ENCODE measurements at regions not wholly inside any gene's neighbourhood (a gene's known extent, or its start where the extent isn't known, plus 50 kb on each side); places are given as distances from the start of the nearest gene placed in this dataset.
"Not testable (repeated sequence)": the region's sequence is repeated elsewhere in the genome, so short reads cannot be mapped to it uniquely, and the experiment has no call there.

DNA sequence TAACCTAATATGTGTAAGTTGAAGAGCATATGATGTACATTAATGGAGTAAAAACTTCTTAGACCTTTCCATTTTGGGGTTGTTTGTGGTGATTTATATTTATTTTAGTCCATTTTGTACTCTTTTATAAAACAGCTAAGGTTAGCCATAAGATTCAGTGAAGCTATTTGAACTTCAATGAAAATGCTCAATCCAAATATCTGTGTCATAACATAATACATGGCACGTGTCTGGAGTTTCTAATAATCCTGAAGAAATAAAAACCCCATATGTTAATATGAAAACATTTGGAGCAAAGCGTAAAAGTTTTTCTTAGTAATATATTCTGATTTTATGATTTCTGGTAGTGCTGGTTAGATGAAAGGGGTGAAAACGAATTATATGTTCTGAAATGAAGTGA, 1729.7 kb downstream of the PCDH9 start:
- no peak for DNase-seq

DNA sequence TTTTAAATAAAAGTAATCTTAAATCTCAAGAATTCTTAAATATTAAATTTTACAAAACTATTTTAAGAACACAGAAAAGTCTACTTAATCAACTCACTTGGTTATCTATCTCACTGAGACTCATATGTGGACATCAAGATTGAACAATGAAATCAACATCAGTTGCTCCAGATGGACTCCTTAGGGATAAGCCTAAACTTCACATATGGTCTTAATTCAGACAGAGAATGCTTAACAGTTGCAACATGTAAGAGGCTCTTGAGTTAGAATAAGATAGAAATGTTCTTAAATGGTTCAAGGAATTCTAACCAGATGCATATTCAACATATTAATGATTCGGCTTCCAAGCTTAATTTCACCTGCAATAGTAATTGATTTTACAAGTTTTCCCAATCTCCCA, 1730.9 kb downstream of the PCDH9 start:
- DNase-seq, result no peak

DNA sequence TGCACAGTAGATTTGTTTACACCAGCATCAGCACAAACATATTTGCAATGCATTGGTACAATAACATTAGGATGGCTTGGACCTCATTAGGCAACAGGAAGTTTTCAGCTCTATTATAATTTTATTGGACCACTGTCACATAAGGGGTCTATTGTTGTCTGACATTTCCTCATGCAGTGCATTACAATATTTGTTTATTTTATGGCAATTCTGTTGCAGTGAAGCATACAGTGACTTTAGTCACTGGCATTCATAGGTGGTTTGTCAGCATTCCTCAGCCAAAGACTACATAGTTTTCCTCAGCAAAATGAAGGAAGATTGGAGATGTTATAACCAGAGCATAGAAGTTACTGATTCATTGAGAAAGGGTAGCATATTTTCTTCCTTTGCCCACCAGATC, 1732.9 kb downstream of the PCDH9 start:
- DNase-seq, result no peak

DNA sequence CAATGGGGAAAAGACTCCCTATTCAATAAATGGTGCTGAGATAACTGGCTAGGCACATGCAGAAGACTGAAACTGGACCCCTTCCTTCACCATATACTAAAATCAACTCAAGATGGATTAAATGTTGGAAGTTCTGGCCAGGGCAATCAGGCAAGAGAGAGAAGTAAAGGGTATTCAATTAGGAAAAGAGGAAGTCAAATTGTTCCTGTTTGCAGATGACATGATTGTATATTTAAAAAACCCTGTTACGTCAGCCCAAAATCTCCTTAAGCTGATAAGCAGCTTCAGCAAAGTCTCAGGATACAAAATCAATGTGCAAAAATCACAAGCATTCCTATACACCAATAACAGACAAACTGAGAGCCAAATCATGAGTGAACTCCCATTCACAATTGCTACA, 1739.4 kb downstream of the PCDH9 start:
- not testable (repeated sequence) for DNase-seq

DNA sequence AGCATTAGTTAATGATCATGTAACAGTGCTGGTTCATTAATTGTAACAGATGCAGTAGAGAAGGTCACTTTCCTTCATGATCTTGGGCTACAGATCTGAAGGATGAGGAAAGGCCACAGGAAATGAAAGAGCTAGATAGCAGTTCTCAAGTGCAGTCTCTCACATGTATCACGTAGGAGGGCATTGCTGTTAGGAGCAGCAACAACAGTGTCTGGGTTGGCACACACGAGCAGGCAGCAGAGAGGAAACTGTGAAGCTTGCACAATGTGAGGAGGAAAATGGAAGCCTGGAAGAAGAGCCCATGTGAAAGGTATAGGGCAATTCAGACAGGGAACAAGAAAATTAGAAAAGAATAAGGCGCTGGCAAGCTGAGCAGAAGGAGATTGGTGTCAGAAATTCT, 1741.5 kb downstream of the PCDH9 start:
- DNase-seq, result no peak

DNA sequence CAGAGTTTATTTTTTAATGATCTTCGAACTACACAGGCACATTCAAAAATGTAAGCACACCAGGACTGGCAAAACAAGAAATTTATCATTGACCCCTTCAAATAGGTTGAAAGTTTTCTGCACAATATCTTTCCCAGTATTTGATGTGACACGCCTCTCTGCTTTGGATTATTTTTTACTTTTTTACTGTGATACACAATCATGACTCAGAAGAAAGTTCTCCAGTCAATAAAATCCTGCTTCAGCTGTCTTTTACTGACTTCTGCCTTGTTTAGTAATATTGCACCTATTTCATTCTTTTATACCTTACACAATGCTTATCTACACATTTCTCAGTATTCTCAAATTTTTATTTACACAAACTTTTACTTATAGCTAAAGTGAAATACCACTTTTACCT, 1750.4 kb downstream of the PCDH9 start:
- DNase-seq, result no peak

DNA sequence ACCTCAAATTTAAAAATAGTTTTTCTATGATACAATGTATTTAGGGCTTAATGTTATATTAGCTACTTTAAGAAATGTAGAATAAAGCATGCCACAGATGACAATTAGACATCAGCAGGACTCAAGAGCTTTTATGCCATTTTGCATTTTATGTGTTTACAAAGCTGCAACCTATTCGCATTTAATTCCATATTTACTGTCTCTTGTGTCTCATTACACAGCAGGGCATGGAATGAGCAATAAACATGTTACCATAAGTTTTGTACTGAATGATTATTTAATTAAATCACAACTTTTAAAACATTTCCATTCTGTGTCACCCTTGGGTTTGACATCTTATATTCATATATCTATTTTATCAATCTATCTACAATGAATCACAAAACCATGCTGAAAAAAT, 1756.9 kb downstream of the PCDH9 start:
- DNase-seq, result no peak

DNA sequence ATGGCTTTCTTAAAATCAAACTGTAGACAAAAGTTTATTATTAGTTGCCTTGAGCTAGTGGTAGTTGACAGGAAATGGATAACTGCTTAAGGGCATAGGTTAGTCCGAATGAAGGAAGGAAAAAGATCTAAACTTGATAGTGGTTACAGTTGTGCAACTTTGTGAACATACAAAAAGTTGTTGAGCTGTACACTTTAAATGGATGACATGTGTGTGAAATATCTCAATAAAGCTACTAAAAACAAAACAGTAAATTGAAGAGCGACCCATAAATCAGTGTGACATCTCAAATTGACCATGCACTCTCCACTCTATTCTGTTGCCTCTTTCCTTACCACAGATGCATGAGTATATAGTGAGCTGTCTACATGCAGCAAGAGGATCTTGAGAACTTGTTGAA, 1757.8 kb downstream of the PCDH9 start:
- DNase-seq, result no peak

DNA sequence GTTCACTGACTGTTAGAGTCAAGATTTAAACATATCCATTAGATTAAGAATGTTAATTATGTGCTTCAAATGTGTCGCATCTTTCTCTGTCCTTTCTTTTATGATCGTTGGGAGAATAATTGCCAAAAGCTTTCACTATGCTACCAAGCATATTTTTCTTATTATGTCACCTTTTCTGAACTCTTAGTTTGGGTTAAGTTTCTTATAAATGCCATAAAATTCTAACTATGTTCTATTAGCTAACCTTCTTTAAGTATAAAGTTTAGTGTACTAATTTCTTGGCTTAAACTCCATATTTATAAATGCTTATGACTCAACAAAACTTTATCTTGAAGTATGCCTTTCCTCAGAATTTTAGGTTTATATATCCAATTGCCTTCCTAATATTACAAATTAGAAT, 1759.4 kb downstream of the PCDH9 start:
- DNase-seq, result peak in 1 of 2 donors; percentile 1

DNA sequence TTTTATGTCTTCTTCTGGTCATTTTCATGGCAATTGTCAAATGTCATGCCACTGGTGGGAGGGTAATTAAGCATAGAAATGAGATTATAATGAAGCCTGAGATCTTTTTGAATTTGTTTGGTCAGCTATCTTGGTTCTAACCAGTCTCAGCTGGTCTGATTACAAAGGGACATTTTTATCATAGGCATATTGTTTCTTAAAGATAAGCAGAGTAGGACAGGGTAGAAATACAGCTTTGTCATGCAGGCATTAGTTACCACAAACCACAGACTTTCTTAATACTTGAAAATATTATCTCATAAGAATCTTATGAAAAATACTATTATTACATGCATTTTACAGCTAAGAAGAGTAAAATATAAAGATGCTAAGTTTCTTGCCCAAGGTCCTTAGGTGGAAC, 1761.5 kb downstream of the PCDH9 start:
- no peak for DNase-seq

DNA sequence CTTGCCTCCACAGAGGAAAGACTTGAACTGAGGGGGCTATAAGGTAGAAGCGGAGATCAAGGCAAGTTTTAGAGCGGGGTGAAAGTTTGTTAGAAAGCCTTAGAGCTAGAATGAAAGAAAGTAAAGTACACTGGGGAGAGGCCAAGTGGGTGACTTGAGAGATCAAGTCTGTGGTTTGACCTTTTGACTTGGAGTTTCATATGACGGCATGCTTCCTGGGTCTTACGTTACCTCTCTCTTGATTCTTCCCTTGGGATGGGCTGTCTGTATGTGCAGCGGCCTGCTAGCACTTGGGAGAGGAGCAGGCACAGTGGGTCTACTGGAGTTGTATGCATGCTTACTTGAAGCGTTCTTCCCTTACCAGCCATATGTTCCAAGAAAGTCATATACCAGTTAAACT, 1768.5 kb downstream of the PCDH9 start:
- DNase-seq, result no peak

DNA sequence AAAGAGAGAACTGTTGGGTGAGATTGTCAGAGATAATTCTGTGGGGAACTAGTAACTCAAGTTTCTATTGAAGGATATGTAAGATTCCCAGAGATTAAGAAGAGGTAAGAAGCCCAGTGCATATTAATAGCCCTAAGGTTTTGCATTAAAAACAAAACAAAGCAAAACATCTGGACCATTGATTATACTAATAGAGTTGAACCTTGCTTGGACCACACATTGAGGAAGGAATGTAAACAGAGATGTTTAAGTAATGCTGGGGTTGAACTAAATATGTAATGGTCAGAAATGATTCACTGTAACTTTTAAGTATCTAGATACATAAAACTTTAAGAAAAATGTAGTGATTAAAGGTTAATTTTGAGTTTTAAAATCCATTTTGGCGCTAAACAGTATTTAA, 1770.0 kb downstream of the PCDH9 start:
- DNase-seq, result no peak

DNA sequence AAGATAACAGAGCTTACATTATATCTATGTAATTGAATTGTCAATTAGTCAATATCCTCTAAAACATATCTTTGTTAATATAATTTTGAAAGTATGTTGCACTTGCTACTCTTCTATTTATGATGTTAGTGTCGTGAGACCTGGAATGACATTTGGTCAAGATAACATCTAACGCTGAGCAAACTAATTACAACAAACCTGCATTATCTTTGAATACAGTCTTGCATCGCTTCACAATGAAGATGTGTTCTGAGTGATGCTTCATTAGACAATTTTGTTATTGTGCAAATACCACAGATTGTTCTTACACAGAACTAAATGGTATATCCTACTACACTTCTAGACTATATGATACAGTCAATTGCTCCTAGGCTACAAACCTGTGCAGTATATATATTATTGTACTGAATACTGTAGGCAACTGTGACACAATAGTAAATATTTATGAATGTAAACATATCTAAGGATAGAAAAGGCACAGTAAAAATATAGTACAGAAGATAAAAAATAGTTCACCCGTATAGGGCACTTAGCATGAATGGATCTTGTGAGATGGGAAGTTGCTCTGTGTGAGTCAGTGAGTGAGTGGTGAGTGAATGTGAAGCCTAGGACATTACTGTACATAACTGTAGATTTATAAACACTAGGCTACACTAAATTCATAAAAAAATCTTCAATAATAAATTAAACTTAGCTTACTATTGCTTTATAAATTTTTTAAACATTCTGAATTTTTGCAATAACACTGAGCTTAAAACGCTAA, 1773.8 kb downstream of the PCDH9 start:
- DNase-seq, result no peak

DNA sequence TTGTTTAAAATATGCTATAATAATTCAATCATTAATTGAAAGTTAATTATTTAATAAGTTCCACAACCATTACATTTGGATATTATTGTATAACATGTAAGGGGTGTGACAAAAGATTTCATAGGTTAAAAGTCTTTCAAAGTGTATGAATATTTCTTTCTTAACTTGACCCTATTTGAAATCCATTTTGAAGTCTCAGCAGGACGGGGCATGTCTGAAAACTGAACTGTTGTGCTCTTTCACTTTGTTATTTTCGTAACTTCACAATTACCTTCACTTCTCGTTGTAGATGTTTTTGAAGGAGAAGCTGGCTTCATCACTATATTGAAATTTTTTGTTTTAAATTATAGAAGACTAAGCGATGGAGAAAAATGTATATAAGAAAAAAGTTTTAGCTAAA, 1775.7 kb downstream of the PCDH9 start:
- DNase-seq, result no peak

DNA sequence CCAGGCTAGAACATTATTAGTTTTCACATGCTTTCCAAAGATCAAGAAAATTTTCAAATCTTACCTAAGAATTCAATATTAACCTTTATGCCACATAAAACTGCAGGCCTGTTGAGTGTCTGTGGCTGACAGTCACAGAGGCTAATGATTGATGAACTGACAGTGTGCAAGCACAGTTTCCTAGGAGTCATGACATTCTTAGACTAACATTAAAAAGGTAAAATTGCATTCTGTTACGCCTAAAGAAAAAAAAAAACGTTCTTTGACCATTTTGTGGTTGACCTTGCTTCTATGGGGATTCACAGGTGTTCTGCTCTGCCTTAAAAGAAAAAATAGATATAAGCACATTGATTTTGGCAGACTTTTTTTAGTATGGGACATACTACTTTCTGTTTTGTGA, 1776.2 kb downstream of the PCDH9 start:
- no peak for DNase-seq

DNA sequence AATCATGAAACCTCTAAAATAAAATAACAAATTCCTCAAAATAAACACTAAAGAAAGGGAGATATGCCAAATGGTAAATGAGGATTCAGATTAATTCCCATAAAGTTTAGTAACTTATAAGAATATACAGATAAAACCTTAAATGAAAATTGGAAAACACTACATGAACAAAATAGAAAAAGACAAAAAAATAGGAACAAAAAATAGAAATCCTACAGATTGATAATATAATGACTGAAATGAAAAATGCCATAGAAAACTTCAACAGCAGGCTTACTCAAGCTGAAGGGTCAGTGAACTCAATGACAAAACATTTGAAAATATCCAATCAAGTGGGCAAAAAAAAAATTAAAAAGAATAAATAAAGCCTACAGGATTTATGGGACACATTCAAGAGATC, 1784.8 kb downstream of the PCDH9 start:
- no peak for DNase-seq

DNA sequence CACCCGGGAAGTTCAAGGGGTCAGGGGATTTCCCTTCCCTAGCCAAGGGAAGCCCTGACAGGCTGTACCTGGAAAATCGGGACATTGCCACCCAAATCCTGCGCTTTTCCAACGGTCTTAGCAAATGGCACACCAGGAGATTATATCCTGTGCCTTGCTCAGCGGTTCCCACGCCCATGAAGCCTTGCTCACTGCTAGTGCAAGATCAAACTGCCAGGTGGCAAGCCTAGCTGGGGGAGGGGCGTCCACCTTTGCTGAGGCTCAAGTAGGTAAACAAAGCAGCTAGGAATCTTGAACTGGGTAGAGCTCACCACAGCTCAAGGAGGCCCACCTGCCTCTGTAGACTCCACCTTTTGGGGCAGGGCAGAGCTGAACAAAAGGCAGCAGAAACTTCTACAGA, 1794.5 kb downstream of the PCDH9 start:
- DNase-seq, result no peak

DNA sequence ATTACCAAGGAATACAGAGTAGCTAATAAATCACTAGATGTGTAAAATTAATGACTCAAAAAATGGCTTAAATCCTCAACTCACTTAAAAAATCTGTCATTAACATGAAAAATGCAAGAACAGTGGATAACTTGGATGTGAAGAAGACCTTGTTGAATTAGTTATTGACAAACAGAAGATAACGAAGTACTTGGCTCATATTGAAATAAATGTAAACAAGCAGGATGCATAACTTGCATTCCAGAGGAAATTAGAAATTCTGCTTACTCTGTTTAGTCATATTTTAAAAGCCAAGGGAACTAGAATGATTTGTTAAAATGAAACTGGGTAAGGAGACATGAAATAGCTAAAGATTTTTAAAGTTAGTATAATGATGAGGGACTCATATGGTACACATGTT, 1812.2 kb downstream of the PCDH9 start:
- DNase-seq, result no peak

DNA sequence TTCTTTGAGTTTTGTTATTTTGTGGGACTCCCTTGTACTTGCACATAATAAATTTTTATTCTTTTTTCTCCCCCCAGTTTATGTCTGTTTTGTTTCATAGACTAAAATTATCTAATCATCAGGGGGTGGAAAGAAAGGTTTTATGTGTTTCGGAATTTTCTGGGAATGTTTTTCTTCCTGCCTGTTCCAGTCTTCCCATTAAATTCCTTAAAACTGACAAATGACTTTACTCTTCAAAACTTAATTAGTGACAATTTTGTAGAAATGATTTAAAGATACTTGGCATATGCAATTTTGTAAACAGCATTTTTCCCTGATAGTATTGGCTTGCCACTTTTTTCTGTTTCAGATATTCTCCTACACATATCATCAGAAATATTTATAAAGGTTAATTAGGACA, 1813.4 kb downstream of the PCDH9 start:
- DNase-seq, result no peak

DNA sequence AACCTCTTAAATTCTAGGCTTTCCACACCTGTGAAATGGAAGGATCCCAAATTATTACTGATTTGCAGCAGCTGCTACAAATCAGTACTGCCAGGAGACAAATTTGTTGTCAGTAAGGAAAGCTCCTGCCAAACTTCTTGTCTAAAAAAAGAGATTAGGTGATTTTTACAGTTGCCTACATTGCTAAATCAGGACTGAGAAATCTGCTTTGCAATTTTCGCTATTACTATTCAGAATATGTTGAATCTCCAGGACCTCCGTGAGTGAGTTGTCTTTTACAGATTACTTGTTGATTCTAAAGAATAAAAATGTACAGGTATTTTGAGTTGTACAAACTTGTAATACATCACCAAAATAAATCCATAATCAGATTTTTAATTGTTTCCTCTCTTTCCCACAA, 1815.9 kb downstream of the PCDH9 start:
- no peak for DNase-seq

DNA sequence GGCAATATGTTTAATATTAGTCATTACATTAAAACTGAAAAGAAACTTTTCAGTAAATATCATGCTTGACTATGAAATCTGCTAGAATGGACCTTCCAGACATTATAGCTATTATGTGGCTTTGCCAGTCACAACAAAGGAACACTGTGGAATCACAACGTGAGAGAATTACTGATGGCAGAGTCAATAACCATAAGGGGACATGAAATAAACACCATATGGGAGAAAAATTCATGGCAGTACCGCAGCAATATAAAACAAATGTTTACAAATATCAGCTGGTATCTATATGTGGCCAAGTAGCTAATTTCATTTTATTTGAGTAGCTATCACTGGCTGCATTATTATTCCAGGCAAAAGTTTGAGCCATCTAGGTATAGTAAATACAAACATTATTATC, 1818.6 kb downstream of the PCDH9 start:
- DNase-seq, result no peak

DNA sequence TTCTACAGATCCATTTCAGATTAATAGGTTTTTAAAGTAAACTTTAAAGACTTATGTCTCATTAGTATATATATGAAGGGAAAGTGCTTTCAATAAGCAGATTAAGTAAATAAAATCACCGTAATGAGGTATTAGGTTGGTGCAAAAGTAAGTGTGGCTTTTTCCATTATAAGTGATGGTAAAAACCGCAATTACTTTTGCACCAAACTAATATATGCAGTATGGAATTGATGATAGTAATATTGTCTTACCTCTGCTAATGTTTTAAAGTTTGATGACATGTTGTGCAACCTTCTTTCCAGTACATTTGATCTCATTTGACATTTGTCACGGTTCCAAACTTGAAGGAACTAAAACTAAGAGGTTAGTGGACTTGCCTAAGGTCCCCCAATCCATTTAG, 1819.3 kb downstream of the PCDH9 start:
- DNase-seq, result no peak

DNA sequence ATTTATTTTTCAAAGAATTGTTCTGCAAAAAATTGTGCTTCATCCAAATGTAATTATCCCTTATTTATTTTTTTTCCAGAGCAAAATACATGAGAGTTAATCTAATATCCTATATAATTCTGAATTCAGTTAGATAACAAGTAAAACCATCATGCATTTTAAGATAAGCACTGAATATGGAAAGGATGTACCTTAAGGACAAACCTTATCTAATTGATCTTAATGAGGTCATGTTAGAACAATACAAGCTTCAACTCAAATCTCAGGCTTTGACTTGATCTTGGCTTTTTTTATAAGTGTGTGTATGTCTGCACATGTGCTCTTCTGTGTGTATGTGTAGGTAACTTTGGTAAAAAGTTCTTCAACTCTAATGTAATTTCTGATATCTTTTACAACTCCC, 1828.8 kb downstream of the PCDH9 start:
- no peak for DNase-seq

DNA sequence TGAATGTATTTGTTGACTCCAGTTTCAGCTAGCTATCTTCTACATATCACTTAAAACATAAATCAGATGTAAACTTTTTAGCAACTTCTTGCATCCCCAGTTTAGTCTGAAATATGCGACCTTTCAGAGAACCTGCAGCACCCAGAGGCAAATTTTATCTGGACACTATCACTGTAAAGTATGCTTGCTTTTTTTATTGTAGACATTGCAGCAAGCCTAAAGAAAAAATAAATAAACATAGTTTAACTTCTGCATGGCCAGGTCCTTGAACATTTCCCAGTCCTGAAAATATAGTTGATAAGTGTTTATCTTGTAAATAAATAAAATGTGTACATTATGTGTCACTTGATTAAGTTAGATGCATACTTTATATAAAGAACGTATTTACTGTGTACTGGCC, 1829.4 kb downstream of the PCDH9 start:
- DNase-seq, result no peak
